B cell (primary cell): ENCODE measurements at regions not wholly inside any gene's neighbourhood (a gene's known extent, or its start where the extent isn't known, plus 50 kb on each side); places are given as distances from the start of the nearest gene placed in this dataset.

Source experiments
- CTCF ChIP-seq: fragments of 200-600 bp; IDR thresholded peaks from one replicate; pipeline ENCODE4 v1.8.0; 2022; ENCODE audit warnings: antibody characterized with exemption, mild to moderate bottlenecking
- EZH2 ChIP-seq: IDR thresholded peaks from 2 replicates; pipeline ENCODE4 v1.6.1; 2012; ENCODE audit warnings: borderline replicate concordance, low read depth, mild to moderate bottlenecking, moderate library complexity, low read length; ENCODE audit not compliant: insufficient read depth, poor library complexity, severe bottlenecking

GRCh38 chr12:131575371-131575770 is 135.5 kb upstream of the SFSWAP start:
- TF ChIP-seq EZH2: no peak
- TF ChIP-seq CTCF: no peak
